CD4-positive, CD25-positive, alpha-beta regulatory T cell (primary cell): ENCODE measurements at regions not wholly inside any gene's neighbourhood (a gene's known extent, or its start where the extent isn't known, plus 50 kb on each side); places are given as distances from the start of the nearest gene placed in this dataset.
A peak's percentile ranks its signal among the peaks of the same experiment; 100 is the strongest.
"Not testable (repeated sequence)": the region's sequence is repeated elsewhere in the genome, so short reads cannot be mapped to it uniquely, and the experiment has no call there.

Experiments
- ATAC-seq, 2 donors: fragments of 150-1000 bp; cut with Tn5 transposase; one replicate each; pipeline ENCODE4 v1.10.0; 2021; ENCODE audit warnings: low read depth in 2 of 2, moderate number of reproducible peaks in 2 of 2, moderate library complexity in 1 of 2
- DNase-seq, 3 donors: peaks; one replicate each; pipeline versions ENCODE4 v3.0.0 to v3.0.0-alpha.2; 2012 to 2022; ENCODE audit warnings: mixed read lengths in 1 of 3
- H3K27ac ChIP-seq: one replicate; pipeline ENCODE4 v1.7.0; 2013; ENCODE audit warnings: mild to moderate bottlenecking, low read length; ENCODE audit not compliant: insufficient read depth, poor library complexity, severe bottlenecking
- H3K27me3 ChIP-seq: one replicate; pipeline ENCODE4 v1.7.0; 2013; ENCODE audit warnings: low read length; ENCODE audit not compliant: control insufficient read depth, insufficient read depth
- H3K36me3 ChIP-seq: one replicate; pipeline ENCODE4 v1.7.0; 2013; ENCODE audit warnings: mild to moderate bottlenecking, low read length, moderate library complexity; ENCODE audit not compliant: control insufficient read depth, insufficient read depth
- H3K4me1 ChIP-seq: 2 replicates; pipeline ENCODE4 v1.7.0; 2013; ENCODE audit warnings: mild to moderate bottlenecking, low read length; ENCODE audit not compliant: insufficient read depth, control insufficient read depth, poor library complexity, severe bottlenecking
- H3K4me3 ChIP-seq: one replicate; pipeline ENCODE4 v1.7.0; 2013; ENCODE audit warnings: low read depth, mild to moderate bottlenecking, low read length, moderate library complexity
- H3K9me3 ChIP-seq, 2 experiments: 1 replicate in 1 of 2; 2 replicates in 1 of 2; pipeline ENCODE4 v1.7.0; 2013; ENCODE audit warnings: low read length in 2 of 2, mild to moderate bottlenecking in 1 of 2, moderate library complexity in 1 of 2; ENCODE audit not compliant: control insufficient read depth in 2 of 2
- H3K27ac Mint-ChIP-seq, 3 donors: one replicate each; pipeline ENCODE4 v1.8.0; 2020 to 2022; ENCODE audit warnings: mild to moderate bottlenecking in 3 of 3, mixed read lengths in 3 of 3, moderate library complexity in 2 of 3
- H3K27me3 Mint-ChIP-seq: one replicate; pipeline ENCODE4 v1.8.0; 2022; ENCODE audit warnings: mild to moderate bottlenecking, mixed read lengths
- H3K36me3 Mint-ChIP-seq: one replicate; pipeline ENCODE4 v1.8.0; 2020; ENCODE audit warnings: mixed read lengths
- H3K4me1 Mint-ChIP-seq, 4 donors: one replicate each; pipeline ENCODE4 v1.8.0; 2020 to 2022; ENCODE audit warnings: mixed read lengths in 4 of 4, mild to moderate bottlenecking in 1 of 4
- H3K4me3 Mint-ChIP-seq, 4 donors: one replicate each; pipeline ENCODE4 v1.8.0; 2020 to 2022; ENCODE audit warnings: mild to moderate bottlenecking in 4 of 4, mixed read lengths in 4 of 4, moderate library complexity in 3 of 4
- H3K9me3 Mint-ChIP-seq, 7 donors: one replicate each; pipeline ENCODE4 v1.8.0; 2020 to 2022; ENCODE audit warnings: mixed read lengths in 7 of 7, mild to moderate bottlenecking in 3 of 7, moderate library complexity in 2 of 7

DNA sequence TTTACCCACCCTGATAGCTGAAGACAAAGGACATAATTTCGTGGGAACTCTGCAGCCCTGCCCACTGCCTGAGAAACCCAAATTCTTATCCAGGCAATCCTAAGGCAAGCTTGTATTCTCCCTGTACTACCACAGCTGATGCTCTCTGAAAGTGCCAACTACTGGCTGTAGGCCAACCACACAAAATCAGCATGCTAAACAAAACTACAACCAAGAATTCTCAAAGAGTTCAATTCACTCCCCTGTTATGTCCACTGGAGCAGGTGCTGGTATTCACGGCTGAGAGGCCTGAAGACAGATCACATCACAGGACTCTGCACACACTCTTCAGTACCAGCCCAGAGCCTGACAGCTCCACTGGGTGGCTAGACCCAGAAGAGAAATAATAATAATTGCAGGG, 375.9 kb upstream of the NDST4 start:
- H3K27ac ChIP-seq = no peak overlapping the region
- Mint-ChIP-seq H3K4me1 (no peaks in the 10 kb centered on the region), H3K4me3 (no peak overlapping the region), H3K36me3 (no peaks in the 10 kb centered on the region), H3K9me3 (peaks cover 0 to 27% (median 15%) of the 10 kb centered on the region in 7 donors), H3K27ac (no peak overlapping the region), H3K27me3 (no peaks in the 10 kb centered on the region)
- no peaks in the 10 kb centered on the region for H3K4me1 ChIP-seq
- ATAC-seq = no peak
- no peaks in the 10 kb centered on the region for H3K27me3 ChIP-seq
- DNase-seq = no peak
- H3K36me3 ChIP-seq = no peaks in the 10 kb centered on the region
- no peak overlapping the region for H3K4me3 ChIP-seq
- peaks cover 0 to 6% of the 10 kb centered on the region in 2 experiments for H3K9me3 ChIP-seq

DNA sequence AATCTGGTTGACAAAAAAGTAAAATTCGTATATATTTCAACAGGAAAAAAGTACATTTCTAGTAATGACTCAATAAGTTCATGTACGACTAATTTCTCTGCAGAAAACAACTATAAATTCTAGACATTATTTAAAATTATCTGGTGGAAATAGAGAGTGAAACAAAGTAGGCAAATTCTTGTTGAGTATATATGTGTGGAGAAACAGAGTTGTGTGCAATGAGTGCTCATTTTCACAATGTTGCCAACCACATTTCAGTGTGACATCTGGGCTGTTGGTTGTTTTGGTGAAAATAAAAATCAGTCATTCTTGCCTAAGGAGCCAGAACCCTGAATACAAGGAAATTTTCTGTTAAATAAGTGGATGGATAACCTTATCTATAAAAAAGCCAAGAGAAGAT, 372.0 kb upstream of the NDST4 start:
- H3K27me3 Mint-ChIP-seq = no peaks in the 10 kb centered on the region

DNA sequence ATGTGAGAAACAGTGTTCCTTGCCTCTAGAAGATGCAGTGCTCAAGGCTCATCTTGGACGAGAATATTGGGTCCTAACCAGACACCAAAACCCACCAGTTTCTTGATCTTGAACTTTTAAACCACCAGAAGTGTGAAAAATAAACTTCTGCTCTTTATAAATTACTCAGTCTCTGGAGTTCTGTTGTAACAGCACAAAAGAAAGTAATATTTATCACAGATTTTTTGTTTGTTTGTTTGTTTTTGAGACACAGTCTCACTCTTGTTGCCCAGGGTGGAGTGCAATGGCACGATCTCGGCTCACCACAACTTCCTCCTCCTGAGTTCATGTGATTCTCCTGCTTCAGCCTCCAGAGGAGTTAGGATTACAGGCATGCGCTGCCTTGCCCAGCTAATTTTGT, 371.1 kb upstream of the NDST4 start:
- no peaks in the 10 kb centered on the region for H3K36me3 Mint-ChIP-seq
- Histone ChIP-seq H3K27ac (no peak overlapping the region), H3K4me1 (no peaks in the 10 kb centered on the region), H3K27me3 (no peaks in the 10 kb centered on the region), H3K9me3 (peaks cover 0 to 3% of the 10 kb centered on the region in 2 experiments), H3K36me3 (no peaks in the 10 kb centered on the region), H3K4me3 (no peak overlapping the region)
- H3K9me3 Mint-ChIP-seq = peaks cover 0 to 19% (median 8%) of the 10 kb centered on the region in 7 donors
- H3K4me1 Mint-ChIP-seq = no peaks in the 10 kb centered on the region
- H3K27ac Mint-ChIP-seq = no peak overlapping the region
- ATAC-seq = no peak
- no peak overlapping the region for H3K4me3 Mint-ChIP-seq
- H3K27me3 Mint-ChIP-seq = no peaks in the 10 kb centered on the region
- DNase-seq = no peak

More for the DNA sequence above, 372.0 kb upstream of the NDST4 start:
- Mint-ChIP-seq H3K36me3 (no peaks in the 10 kb centered on the region), H3K4me3 (no peak overlapping the region), H3K4me1 (no peaks in the 10 kb centered on the region), H3K27ac (no peak overlapping the region), H3K9me3 (peaks cover 0 to 28% (median 10%) of the 10 kb centered on the region in 7 donors)
- ATAC-seq (no peak), DNase-seq (no peak)
- Histone ChIP-seq H3K4me1 (no peaks in the 10 kb centered on the region), H3K36me3 (no peaks in the 10 kb centered on the region), H3K4me3 (no peak overlapping the region), H3K9me3 (peaks cover 0 to 3% of the 10 kb centered on the region in 2 experiments), H3K27ac (no peak overlapping the region), H3K27me3 (no peaks in the 10 kb centered on the region)

DNA sequence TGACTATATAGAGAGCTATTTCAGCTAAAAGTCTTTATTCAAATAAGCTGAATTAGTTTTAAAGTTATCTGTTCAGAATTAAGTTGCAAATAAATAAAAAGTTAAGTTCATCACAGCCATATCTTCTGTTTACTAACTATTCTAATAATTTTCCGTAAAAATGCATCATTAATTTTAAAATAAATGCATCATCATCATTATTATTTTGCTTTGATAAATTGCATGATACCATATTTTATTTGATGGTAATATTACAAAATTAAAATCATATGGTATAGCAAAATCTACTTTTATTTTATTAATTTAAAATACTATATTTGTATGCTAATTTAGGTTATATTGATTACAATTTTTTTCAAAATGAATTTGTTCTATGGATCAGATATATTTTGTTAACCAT, 357.3 kb upstream of the NDST4 start:
- no peaks in the 10 kb centered on the region for H3K36me3 ChIP-seq
- H3K9me3 Mint-ChIP-seq = peaks cover 0 to 14% (median 0%) of the 10 kb centered on the region in 7 donors
- ATAC-seq = no peak
- H3K4me1 ChIP-seq = no peaks in the 10 kb centered on the region
- no peak for DNase-seq
- no peaks in the 10 kb centered on the region for H3K4me1 Mint-ChIP-seq
- no peaks in the 10 kb centered on the region for H3K36me3 Mint-ChIP-seq
- H3K27ac Mint-ChIP-seq = no peak overlapping the region
- H3K9me3 ChIP-seq = no peaks in the 10 kb centered on the region
- H3K27me3 ChIP-seq = no peaks in the 10 kb centered on the region
- H3K27ac ChIP-seq = no peak overlapping the region
- no peak overlapping the region for H3K4me3 Mint-ChIP-seq
- H3K4me3 ChIP-seq = no peak overlapping the region
- H3K27me3 Mint-ChIP-seq = no peaks in the 10 kb centered on the region

DNA sequence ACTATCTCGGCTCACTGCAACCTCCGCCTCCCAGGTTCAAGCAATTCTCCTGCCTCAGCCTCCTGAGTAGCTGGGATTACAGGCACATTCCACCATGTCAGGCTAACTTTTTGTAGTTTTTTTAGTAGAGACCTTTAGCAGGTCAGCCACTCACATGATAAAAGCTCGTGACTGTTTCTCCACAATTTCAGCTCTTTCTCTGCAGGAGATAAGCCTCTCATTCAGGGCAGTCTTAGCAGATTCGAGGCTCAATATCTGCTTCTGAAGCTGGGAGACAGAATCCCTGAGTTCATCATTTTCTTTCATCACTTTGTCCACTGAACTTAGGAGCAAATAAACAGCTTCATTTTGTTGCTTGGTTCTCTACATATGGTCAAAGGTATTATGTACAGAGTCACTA, 345.9 kb upstream of the NDST4 start:
- not testable (repeated sequence) for DNase-seq, H3K27me3 Mint-ChIP-seq, H3K4me3 Mint-ChIP-seq, H3K36me3 ChIP-seq, H3K4me1 Mint-ChIP-seq, H3K4me3 ChIP-seq, H3K27ac ChIP-seq, H3K36me3 Mint-ChIP-seq, H3K27ac Mint-ChIP-seq, H3K4me1 ChIP-seq, H3K27me3 ChIP-seq, H3K9me3 ChIP-seq, ATAC-seq
- peaks cover 0 to 11% (median 3%) of the 10 kb centered on the region in 7 donors for H3K9me3 Mint-ChIP-seq

DNA sequence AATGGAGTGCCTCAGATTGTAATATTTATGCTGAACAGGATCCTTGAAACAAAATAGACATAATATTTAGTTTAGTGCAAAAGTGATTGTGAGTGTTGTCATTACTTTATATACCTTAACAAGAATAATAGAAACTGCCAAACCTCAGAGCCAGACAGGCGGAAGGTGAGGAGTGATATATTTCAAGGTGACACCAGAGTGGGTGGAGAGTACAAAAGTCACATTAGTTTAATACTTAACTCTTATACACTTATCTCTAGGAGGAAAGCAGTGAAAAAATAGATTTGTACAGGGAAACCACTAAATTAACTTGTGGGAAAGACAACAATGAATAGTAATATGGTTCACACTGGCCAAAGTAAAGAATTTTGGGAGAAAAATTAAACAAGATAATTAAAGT, 342.8 kb upstream of the NDST4 start:
- no peak for ATAC-seq
- Histone ChIP-seq H3K27me3 (no peaks in the 10 kb centered on the region), H3K36me3 (no peaks in the 10 kb centered on the region), H3K4me3 (no peak overlapping the region), H3K9me3 (no peaks in the 10 kb centered on the region), H3K4me1 (no peaks in the 10 kb centered on the region), H3K27ac (no peak overlapping the region)
- H3K4me3 Mint-ChIP-seq = peak overlapping the region in 1 of 4 donors; percentile 32
- H3K27ac Mint-ChIP-seq = no peak overlapping the region
- no peak for DNase-seq
- H3K36me3 Mint-ChIP-seq = no peaks in the 10 kb centered on the region
- no peaks in the 10 kb centered on the region for H3K27me3 Mint-ChIP-seq
- peaks cover 0 to 13% (median 6%) of the 10 kb centered on the region in 7 donors for H3K9me3 Mint-ChIP-seq
- H3K4me1 Mint-ChIP-seq = no peaks in the 10 kb centered on the region

DNA sequence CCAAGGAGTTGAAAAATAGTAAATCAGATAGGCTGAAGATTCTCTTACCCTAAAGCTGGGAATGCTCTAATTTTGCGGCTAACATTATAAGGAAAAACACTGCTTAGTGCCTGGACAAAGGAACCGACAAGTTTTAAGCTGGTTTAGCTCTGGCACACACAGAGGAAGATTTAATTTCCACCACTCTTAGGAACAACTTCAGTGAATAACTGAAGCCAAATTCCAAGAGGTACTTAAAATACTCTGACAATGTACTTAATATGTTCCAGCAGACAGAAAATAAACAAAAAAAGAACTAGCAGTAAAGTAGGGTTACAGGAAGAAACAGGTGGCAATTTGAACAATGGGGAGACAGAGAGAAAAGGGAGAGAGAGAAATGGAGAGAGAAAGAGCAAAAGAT, 340.8 kb upstream of the NDST4 start:
- Mint-ChIP-seq H3K4me3 (no peak overlapping the region), H3K27ac (peak overlapping the region in 1 of 3 donors; percentile 1), H3K4me1 (no peaks in the 10 kb centered on the region), H3K9me3 (peaks cover 0 to 23% (median 8%) of the 10 kb centered on the region in 7 donors), H3K36me3 (no peaks in the 10 kb centered on the region), H3K27me3 (no peaks in the 10 kb centered on the region)
- DNase-seq (no peak), ATAC-seq (no peak)
- Histone ChIP-seq H3K27me3 (no peaks in the 10 kb centered on the region), H3K27ac (no peak overlapping the region), H3K9me3 (no peaks in the 10 kb centered on the region), H3K36me3 (no peaks in the 10 kb centered on the region), H3K4me3 (no peak overlapping the region), H3K4me1 (no peaks in the 10 kb centered on the region)

DNA sequence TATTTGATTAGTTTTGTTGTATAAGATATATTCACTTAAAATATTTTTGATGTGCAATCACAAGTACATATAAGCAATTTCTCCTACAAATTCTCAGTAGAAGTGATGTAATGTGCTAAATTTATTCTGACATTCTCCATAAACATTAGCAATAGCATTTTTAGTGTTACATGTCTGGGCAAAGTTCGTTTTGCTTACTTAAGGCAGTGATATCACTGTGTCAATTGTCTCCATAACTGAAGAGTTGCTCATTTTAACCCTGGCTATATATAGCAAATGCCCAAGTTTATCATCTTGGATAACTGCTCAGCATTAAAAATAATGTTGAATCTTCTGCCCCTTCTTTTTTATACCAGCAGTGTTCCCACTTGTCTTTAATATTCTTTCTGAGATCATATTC, 340.0 kb upstream of the NDST4 start:
- Histone ChIP-seq H3K9me3 (no peaks in the 10 kb centered on the region), H3K27me3 (no peaks in the 10 kb centered on the region), H3K27ac (no peak overlapping the region), H3K4me3 (no peak overlapping the region), H3K4me1 (no peaks in the 10 kb centered on the region), H3K36me3 (no peaks in the 10 kb centered on the region)
- Mint-ChIP-seq H3K36me3 (no peaks in the 10 kb centered on the region), H3K4me1 (no peaks in the 10 kb centered on the region), H3K27ac (no peak overlapping the region), H3K27me3 (no peaks in the 10 kb centered on the region), H3K4me3 (no peak overlapping the region), H3K9me3 (peaks cover 0 to 23% (median 5%) of the 10 kb centered on the region in 7 donors)
- ATAC-seq = no peak
- no peak for DNase-seq
